ENCODE measurements at regions not wholly inside any gene's neighbourhood (a gene's known extent, or its start where the extent isn't known, plus 50 kb on each side); places are given as distances from the start of the nearest gene placed in this dataset.

DNA sequence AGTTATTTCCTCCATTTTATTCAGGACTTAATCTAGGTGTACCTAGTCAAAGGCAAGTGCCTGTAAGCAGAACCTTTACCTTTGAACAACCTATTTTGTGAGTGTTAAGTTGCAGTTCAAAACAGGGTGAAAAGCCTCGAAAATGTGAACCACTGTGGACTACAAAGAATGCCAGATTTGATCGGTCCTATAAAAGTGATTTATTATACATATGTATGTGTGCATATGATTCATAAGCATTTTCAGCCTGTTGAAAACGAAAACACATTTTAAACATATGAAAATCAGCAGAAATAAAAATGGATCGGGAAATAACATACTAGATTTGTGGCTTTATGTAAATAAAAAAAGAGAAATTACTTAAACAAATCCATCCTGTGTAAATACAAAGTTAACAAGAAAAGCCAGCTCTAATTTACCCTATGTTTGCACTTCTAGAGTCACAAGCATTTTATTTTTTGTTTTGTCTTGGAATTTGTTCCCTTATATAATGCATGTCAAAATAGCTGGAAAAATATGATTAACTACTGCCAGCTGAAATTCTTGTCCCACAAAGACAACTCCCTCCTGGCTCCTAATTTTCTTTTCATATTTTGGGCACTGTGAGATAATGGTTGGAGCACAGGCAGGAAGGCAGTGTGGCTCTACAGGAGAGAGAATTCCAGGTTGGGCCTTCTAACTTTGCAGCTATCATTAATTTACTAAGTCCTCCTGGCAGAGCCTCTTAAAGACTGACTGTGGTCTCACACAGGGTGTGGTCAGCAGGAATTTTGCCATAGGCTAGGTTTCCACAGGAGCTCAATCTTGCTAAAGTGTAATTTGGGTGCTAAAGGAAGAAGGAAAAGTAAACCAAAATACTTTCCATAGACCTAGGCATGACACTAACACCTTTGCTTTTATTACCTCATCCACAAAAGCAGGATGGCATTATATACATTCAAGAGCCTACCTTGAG, 70.2 kb upstream of the CDC42BPA start:
- TF ChIP-seq, protein P1, sequence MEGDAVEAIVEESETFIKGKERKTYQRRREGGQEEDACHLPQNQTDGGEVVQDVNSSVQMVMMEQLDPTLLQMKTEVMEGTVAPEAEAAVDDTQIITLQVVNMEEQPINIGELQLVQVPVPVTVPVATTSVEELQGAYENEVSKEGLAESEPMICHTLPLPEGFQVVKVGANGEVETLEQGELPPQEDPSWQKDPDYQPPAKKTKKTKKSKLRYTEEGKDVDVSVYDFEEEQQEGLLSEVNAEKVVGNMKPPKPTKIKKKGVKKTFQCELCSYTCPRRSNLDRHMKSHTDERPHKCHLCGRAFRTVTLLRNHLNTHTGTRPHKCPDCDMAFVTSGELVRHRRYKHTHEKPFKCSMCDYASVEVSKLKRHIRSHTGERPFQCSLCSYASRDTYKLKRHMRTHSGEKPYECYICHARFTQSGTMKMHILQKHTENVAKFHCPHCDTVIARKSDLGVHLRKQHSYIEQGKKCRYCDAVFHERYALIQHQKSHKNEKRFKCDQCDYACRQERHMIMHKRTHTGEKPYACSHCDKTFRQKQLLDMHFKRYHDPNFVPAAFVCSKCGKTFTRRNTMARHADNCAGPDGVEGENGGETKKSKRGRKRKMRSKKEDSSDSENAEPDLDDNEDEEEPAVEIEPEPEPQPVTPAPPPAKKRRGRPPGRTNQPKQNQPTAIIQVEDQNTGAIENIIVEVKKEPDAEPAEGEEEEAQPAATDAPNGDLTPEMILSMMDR (IDR thresholded peaks at IDR 0.05 in 2 of 3, conservative IDR thresholded peaks at IDR 0.05 in 1 of 3; ENCODE audit: borderline replicate concordance in 1 of 3, insufficient read depth in 1 of 3, low read depth in 2 of 3, low read length in 2 of 3): no peak
- TF ChIP-seq EZH2phosphoT487 (IDR thresholded peaks at IDR 0.05; ENCODE audit: borderline replicate concordance): no peak
- TF ChIP-seq CBX3 (IDR thresholded peaks at IDR 0.05; ENCODE audit: low read depth): no peak
- TF ChIP-seq EZH2 (IDR thresholded peaks at IDR 0.05): no peak
- TF ChIP-seq, protein P2, sequence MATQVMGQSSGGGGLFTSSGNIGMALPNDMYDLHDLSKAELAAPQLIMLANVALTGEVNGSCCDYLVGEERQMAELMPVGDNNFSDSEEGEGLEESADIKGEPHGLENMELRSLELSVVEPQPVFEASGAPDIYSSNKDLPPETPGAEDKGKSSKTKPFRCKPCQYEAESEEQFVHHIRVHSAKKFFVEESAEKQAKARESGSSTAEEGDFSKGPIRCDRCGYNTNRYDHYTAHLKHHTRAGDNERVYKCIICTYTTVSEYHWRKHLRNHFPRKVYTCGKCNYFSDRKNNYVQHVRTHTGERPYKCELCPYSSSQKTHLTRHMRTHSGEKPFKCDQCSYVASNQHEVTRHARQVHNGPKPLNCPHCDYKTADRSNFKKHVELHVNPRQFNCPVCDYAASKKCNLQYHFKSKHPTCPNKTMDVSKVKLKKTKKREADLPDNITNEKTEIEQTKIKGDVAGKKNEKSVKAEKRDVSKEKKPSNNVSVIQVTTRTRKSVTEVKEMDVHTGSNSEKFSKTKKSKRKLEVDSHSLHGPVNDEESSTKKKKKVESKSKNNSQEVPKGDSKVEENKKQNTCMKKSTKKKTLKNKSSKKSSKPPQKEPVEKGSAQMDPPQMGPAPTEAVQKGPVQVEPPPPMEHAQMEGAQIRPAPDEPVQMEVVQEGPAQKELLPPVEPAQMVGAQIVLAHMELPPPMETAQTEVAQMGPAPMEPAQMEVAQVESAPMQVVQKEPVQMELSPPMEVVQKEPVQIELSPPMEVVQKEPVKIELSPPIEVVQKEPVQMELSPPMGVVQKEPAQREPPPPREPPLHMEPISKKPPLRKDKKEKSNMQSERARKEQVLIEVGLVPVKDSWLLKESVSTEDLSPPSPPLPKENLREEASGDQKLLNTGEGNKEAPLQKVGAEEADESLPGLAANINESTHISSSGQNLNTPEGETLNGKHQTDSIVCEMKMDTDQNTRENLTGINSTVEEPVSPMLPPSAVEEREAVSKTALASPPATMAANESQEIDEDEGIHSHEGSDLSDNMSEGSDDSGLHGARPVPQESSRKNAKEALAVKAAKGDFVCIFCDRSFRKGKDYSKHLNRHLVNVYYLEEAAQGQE (IDR thresholded peaks at IDR 0.05; ENCODE audit: low read depth): no peak
- TF ChIP-seq CEBPB (IDR thresholded peaks at IDR 0.05; ENCODE audit: low read depth): no peak
- TF ChIP-seq POLR2AphosphoS5 (IDR thresholded peaks at IDR 0.05; ENCODE audit: low read depth, low read length): no peak
- TF ChIP-seq POLR2A (IDR thresholded peaks at IDR 0.05; ENCODE audit: borderline replicate concordance, extremely low read depth, insufficient read depth, insufficient read length): no peak
- TF ChIP-seq RAD21 (IDR thresholded peaks at IDR 0.05; ENCODE audit: low read depth): no peak
- TF ChIP-seq ZNF274 (IDR thresholded peaks at IDR 0.05; ENCODE audit: low read depth, low read length): no peak
- TF ChIP-seq, protein P3, sequence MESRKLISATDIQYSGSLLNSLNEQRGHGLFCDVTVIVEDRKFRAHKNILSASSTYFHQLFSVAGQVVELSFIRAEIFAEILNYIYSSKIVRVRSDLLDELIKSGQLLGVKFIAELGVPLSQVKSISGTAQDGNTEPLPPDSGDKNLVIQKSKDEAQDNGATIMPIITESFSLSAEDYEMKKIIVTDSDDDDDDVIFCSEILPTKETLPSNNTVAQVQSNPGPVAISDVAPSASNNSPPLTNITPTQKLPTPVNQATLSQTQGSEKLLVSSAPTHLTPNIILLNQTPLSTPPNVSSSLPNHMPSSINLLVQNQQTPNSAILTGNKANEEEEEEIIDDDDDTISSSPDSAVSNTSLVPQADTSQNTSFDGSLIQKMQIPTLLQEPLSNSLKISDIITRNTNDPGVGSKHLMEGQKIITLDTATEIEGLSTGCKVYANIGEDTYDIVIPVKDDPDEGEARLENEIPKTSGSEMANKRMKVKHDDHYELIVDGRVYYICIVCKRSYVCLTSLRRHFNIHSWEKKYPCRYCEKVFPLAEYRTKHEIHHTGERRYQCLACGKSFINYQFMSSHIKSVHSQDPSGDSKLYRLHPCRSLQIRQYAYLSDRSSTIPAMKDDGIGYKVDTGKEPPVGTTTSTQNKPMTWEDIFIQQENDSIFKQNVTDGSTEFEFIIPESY (IDR thresholded peaks at IDR 0.05; ENCODE audit: extremely low read depth, insufficient replicate concordance, low read length): no peak
